GM23248 (cell line): ENCODE measurements at regions not wholly inside any gene's neighbourhood (a gene's known extent, or its start where the extent isn't known, plus 50 kb on each side); places are given as distances from the start of the nearest gene placed in this dataset.

Source experiments
- EZH2 ChIP-seq: fragments of 200-600 bp; sonication (generic); IDR thresholded peaks from 2 replicates; pipeline ENCODE4 v1.6.1; 2018; ENCODE audit warnings: antibody characterized with exemption, mild to moderate bottlenecking; ENCODE audit not compliant: insufficient read depth, poor library complexity, severe bottlenecking
- EZH2phosphoT487 ChIP-seq: fragments of 200-600 bp; sonication (generic); IDR thresholded peaks from 2 replicates; pipeline ENCODE4 v1.6.1; 2018; ENCODE audit warnings: antibody characterized with exemption, moderate library complexity, mild to moderate bottlenecking, low read depth; ENCODE audit not compliant: insufficient read depth

DNA sequence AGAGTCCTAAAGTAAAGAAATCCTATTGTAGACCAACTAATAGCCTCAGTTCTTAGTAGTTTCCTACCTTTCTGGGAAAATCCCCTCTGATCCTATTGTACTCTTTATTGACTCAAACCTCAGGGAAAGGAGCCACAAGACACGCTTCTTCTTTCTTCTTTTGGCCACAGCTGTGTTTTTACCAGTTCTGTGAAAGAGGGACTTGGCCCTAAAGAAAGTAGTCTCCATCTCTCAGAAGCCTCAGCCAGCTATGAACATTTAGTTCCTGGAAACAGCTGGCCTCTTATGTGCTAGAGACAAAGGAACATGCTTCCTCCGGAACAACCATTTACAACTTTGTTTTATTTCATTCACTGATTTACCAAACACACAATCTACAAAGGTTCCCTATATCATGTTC, 66.1 kb upstream of the ARID2 start:
- TF ChIP-seq EZH2phosphoT487 (no peak), EZH2 (no peak)
